K562 (cell line): ENCODE measurements at regions not wholly inside any gene's neighbourhood (a gene's known extent, or its start where the extent isn't known, plus 50 kb on each side); places are given as distances from the start of the nearest gene placed in this dataset.

Experiments used
- ATAC-seq: fragments of 200-7000 bp; cut with Tn5 transposase; 3 replicates; pipeline ENCODE4 v1.9.1; 2020; ENCODE audit warnings: moderate library complexity
- BruUV-seq: library from RNA; stranded (reverse); fragments of 400-500 nt; replicated peaks from 2 replicates; lab custom pipeline; 2021; lab: Mats Ljungman, UMichigan
- CTCF ChIA-PET: fragments of 300-600 bp; formaldehyde crosslinking; extraction: SDS; loops from one replicate; lab custom pipeline; 2021; ENCODE audit warnings: low intra/inter-chr PET ratio; lab: Yijun Ruan, JAX
- POLR2A ChIA-PET: fragments of 300-600, 350-650 bp; sonication (Branson Sonifier 250); formaldehyde crosslinking; extraction: SDS; loops from one replicate; lab custom pipeline; 2021; ENCODE audit warnings: antibody characterized with exemption, inconsistent platforms; lab: Yijun Ruan, JAX
- DNase-seq, 4 experiments: peaks; one replicate each; pipeline versions ENCODE4 v3.0.0 to v3.0.0-alpha.2; 2011 to 2018; ENCODE audit warnings: low spot score in 3 of 4, mixed read lengths in 3 of 4; ENCODE audit errors: extremely low read depth in 1 of 4
- FAIRE-seq: peaks from 2 replicates; lab custom pipeline; 2011; peaks lifted over from hg19 to GRCh38; lab: Jason Lieb, UNC
- H2AFZ ChIP-seq: 2 replicates; pipeline ENCODE4 v1.6.0; 2011; ENCODE audit warnings: low read depth, low read length, control low read depth, inconsistent platforms
- H3K27ac ChIP-seq: fragments of 200-600 bp; 3 replicates; pipeline ENCODE4 v1.8.0; 2011; ENCODE audit warnings: low read depth, mild to moderate bottlenecking, control low read depth, inconsistent platforms, low read length, moderate library complexity, mixed read lengths; ENCODE audit errors: extremely low read depth
- H3K27me3 ChIP-seq, 2 experiments: fragments of 300-600 bp in 1 of 2; 2 replicates in 1 of 2; 3 replicates in 1 of 2; pipeline versions ENCODE4 v1.6.0 to v1.8.0; 2011; ENCODE audit warnings: inconsistent platforms in 2 of 2, low read length in 2 of 2, mild to moderate bottlenecking in 1 of 2, mixed read lengths in 1 of 2, moderate library complexity in 1 of 2; ENCODE audit not compliant: control insufficient read depth in 2 of 2, insufficient read depth in 2 of 2
- H3K36me3 ChIP-seq: fragments of 300-600 bp; 3 replicates; pipeline ENCODE4 v1.8.0; 2011; ENCODE audit warnings: mild to moderate bottlenecking, low read length, inconsistent platforms; ENCODE audit not compliant: control insufficient read depth, insufficient read depth
- H3K4me1 ChIP-seq, 2 experiments: fragments of 200-600 bp in 1 of 2; replicated peaks in 1 of 2; 2 replicates in 1 of 2; 3 replicates in 1 of 2; pipeline versions ENCODE4 v1.5.1 to v1.8.0; 2011; ENCODE audit warnings: inconsistent platforms in 2 of 2, low read length in 2 of 2, mild to moderate bottlenecking in 1 of 2, mixed read lengths in 1 of 2, moderate library complexity in 1 of 2; ENCODE audit not compliant: control insufficient read depth in 2 of 2, insufficient read depth in 2 of 2
- H3K4me2 ChIP-seq: 2 replicates; pipeline ENCODE4 v1.6.1; 2011; ENCODE audit warnings: low read length, control low read depth, inconsistent platforms, mixed read lengths; ENCODE audit not compliant: insufficient read depth
- H3K4me3 ChIP-seq: fragments of 200-600 bp; sonication (generic), shearing (Covaris generic); 2 replicates; pipeline ENCODE4 v1.5.1; 2016; ENCODE audit warnings: control low read depth, inconsistent platforms
- H3K79me2 ChIP-seq: fragments of 200-600 bp; 3 replicates; pipeline ENCODE4 v1.8.0; 2011; ENCODE audit warnings: low read length, inconsistent platforms; ENCODE audit not compliant: control insufficient read depth, insufficient read depth
- H3K9ac ChIP-seq, 2 experiments: 2 replicates each; pipeline versions ENCODE4 v1.6.0 to v1.6.1; 2011; ENCODE audit warnings: low read depth in 2 of 2, low read length in 2 of 2, control low read depth in 1 of 2, inconsistent platforms in 1 of 2, mild to moderate bottlenecking in 1 of 2, mixed read lengths in 1 of 2; ENCODE audit not compliant: insufficient read depth in 1 of 2
- H3K9me1 ChIP-seq: one replicate; pipeline ENCODE4 v1.6.0; 2011; ENCODE audit warnings: inconsistent platforms, mild to moderate bottlenecking, low read length, moderate library complexity; ENCODE audit not compliant: control insufficient read depth, insufficient read depth
- H3K9me3 ChIP-seq: replicated peaks from 2 replicates; pipeline ENCODE4 v1.5.1; 2011; ENCODE audit warnings: low read depth, low read length, inconsistent platforms; ENCODE audit not compliant: control insufficient read depth, insufficient read depth
- H4K20me1 ChIP-seq: replicated peaks from 2 replicates; pipeline ENCODE4 v1.6.1; 2011; ENCODE audit warnings: low read length, inconsistent platforms, mixed read lengths; ENCODE audit not compliant: control insufficient read depth, insufficient read depth
- CCNT2 ChIP-seq: IDR thresholded peaks from 2 replicates; pipeline ENCODE4 v1.6.1; 2011; ENCODE audit warnings: borderline replicate concordance, low read depth, mild to moderate bottlenecking, moderate library complexity, mixed read lengths, low read length; ENCODE audit not compliant: insufficient read length; ENCODE audit errors: extremely low read depth
- CTBP1 ChIP-seq: fragments of 450-650 bp; IDR thresholded peaks from 2 replicates; pipeline ENCODE4 v1.6.1; 2016; ENCODE audit warnings: borderline replicate concordance
- E2F3 ChIP-seq: fragments of 250-450 bp; sonication (Bioruptor Pico); IDR thresholded peaks from 2 replicates; pipeline ENCODE4 v1.4.0; 2020; ENCODE audit warnings: mild to moderate bottlenecking
- EHMT2 ChIP-seq: fragments of 450-650 bp; IDR thresholded peaks from 2 replicates; pipeline ENCODE4 v1.6.1; 2018; ENCODE audit warnings: antibody characterized with exemption
- ESRRA ChIP-seq: fragments of 450-650 bp; IDR thresholded peaks from 2 replicates; pipeline ENCODE4 v1.6.1; 2014; ENCODE audit warnings: low read depth, mild to moderate bottlenecking, moderate library complexity, borderline replicate concordance
- KDM5B ChIP-seq: fragments of 200-600 bp; sonication (generic); IDR thresholded peaks from 2 replicates; pipeline ENCODE4 v1.6.1; 2012; ENCODE audit warnings: low read depth, mild to moderate bottlenecking, moderate library complexity, low read length, control low read depth, inconsistent platforms; ENCODE audit not compliant: insufficient replicate concordance
- LEF1 ChIP-seq: fragments of 450-650 bp; IDR thresholded peaks from 2 replicates; pipeline ENCODE4 v1.6.1; 2016; ENCODE audit warnings: mild to moderate bottlenecking
- NFE2 ChIP-seq: IDR thresholded peaks from 2 replicates; pipeline ENCODE4 v1.6.1; 2014; ENCODE audit warnings: antibody characterized with exemption, low read depth
- PHTF2 ChIP-seq: fragments of 250-450 bp; sonication (Bioruptor Pico); IDR thresholded peaks from 2 replicates; pipeline ENCODE4 v1.5.0; 2021; ENCODE audit warnings: mild to moderate bottlenecking
- SETDB1 ChIP-seq: IDR thresholded peaks from one replicate; pipeline ENCODE4 v1.6.1; 2012; ENCODE audit warnings: low read length, control low read depth, inconsistent platforms
- SMAD4 ChIP-seq: fragments of 250-450 bp; sonication (Bioruptor Pico); conservative IDR thresholded peaks from 2 replicates; pipeline ENCODE4 v1.8.0; 2021; ENCODE audit warnings: inconsistent platforms, mild to moderate bottlenecking, moderate library complexity
- ZFX ChIP-seq: sonication (generic); formaldehyde crosslinking; IDR thresholded peaks from 2 replicates; pipeline ENCODE4 v1.8.0; 2022; ENCODE audit warnings: mild to moderate bottlenecking, missing genetic modification reagents, moderate library complexity
- ZNF12 ChIP-seq: sonication (generic); formaldehyde crosslinking; IDR thresholded peaks from 2 replicates; pipeline ENCODE4 v1.4.0; 2020; ENCODE audit warnings: mild to moderate bottlenecking, missing genetic modification reagents
- ZNF224 ChIP-seq: sonication (generic); formaldehyde crosslinking; IDR thresholded peaks from 2 replicates; pipeline ENCODE4 v1.8.0; 2022; ENCODE audit warnings: mild to moderate bottlenecking, missing genetic modification reagents
- ZNF707 ChIP-seq: fragments of 250-450 bp; sonication (Bioruptor Pico); conservative IDR thresholded peaks from 2 replicates; pipeline ENCODE4 v1.8.0; 2022; ENCODE audit warnings: inconsistent platforms, mild to moderate bottlenecking, moderate library complexity
- ZSCAN29 ChIP-seq: fragments of 450-650 bp; IDR thresholded peaks from 2 replicates; pipeline ENCODE4 v1.6.1; 2017
- WGBS: fragments of 100-300 bp; shearing (Covaris generic); methylation state at CpG from one replicate; pipeline ENCODE4 v1.1.6; 2016; ENCODE audit warnings: low coverage, mixed read lengths; ENCODE audit not compliant: insufficient coverage; ENCODE audit errors: missing lambda C conversion rate; 5-methylcytosine and 5-hydroxymethylcytosine counted together
- in situ Hi-C: fragments of 300-500 bp; cut with MboI; formaldehyde crosslinking; loops from 4 replicates; pipeline ENCODE4 v1.15.0; 2018; ENCODE audit warnings: inconsistent platforms, mixed read lengths
- intact Hi-C: fragments of 100-400 bp; cut with micrococcal nuclease; formaldehyde crosslinking; loops from 2 replicates; pipeline ENCODE4 v1.14.2; 2022
- TF ChIP-seq, protein P1 (sequence below): fragments of 450-650 bp; IDR thresholded peaks from 2 replicates; pipeline ENCODE4 v1.6.1; 2017; ENCODE audit warnings: mild to moderate bottlenecking, moderate library complexity

DNA sequence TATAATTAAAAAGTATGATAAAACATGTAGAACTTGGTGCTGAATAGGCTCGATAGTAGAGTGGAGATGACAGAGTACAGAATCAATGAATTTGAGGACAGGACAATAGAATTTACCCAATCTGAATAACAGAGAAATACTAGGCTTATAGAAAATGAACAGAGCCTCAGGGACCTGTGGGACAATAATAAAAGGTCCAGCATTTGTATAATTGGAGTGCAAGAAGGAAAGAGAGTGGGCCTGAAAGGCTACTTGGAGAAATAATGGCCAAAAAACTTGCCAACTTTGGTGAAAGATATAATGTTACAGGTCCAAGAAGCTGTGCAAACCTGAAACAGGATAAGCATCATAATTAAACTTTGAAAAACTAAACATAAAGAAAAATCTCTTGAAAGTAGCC is 227.3 kb downstream of the CXCL12 start:
- H3K27me3 ChIP-seq, result no peaks in the 10 kb centered on the region
- no TSS peak for BruUV-seq
- H3K79me2 ChIP-seq, result no peaks in the 10 kb centered on the region
- no peaks in the 10 kb centered on the region for H3K9me1 ChIP-seq
- H3K4me3 ChIP-seq, result no peak overlapping the region
- no peak for FAIRE-seq
- CTCF ChIA-PET, result no interaction called here
- no peak for DNase-seq
- POLR2A ChIA-PET, result no interaction called here
- no peaks in the 10 kb centered on the region for H3K9me3 ChIP-seq
- ATAC-seq, result no peak
- no peaks in the 10 kb centered on the region for H3K4me1 ChIP-seq
- no peak overlapping the region for H2AFZ ChIP-seq
- H3K4me2 ChIP-seq, result no peak overlapping the region
- no peak overlapping the region for H3K9ac ChIP-seq
- no peak overlapping the region for H3K27ac ChIP-seq
- TF ChIP-seq LEF1 (no peak), SETDB1 (no peak), ZNF12 (CRISPR knock-in tag) (no peak), CCNT2 (no peak), ZNF707 (CRISPR knock-in tag) (no peak), EHMT2 (no peak), NFE2 (no peak), CTBP1 (no peak), KDM5B (no peak), SMAD4 (CRISPR knock-in tag) (no peak), ZNF224 (no peak), ZSCAN29 (no peak), ZFX (no peak), E2F3 (CRISPR knock-in tag) (no peak), PHTF2 (CRISPR knock-in tag) (no peak), ESRRA (no peak)
- TF ChIP-seq, protein P1, sequence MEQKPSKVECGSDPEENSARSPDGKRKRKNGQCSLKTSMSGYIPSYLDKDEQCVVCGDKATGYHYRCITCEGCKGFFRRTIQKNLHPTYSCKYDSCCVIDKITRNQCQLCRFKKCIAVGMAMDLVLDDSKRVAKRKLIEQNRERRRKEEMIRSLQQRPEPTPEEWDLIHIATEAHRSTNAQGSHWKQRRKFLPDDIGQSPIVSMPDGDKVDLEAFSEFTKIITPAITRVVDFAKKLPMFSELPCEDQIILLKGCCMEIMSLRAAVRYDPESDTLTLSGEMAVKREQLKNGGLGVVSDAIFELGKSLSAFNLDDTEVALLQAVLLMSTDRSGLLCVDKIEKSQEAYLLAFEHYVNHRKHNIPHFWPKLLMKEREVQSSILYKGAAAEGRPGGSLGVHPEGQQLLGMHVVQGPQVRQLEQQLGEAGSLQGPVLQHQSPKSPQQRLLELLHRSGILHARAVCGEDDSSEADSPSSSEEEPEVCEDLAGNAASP, result no peak
- TF ChIP-seq, all 486 proteins: peak for 0
- intact Hi-C loops, result no loop called here
- Histone ChIP-seq H3K36me3 (no peaks in the 10 kb centered on the region), H4K20me1 (no peaks in the 10 kb centered on the region)
- in situ Hi-C loops, result no loop called here
- WGBS, result 0% methylated on average over 1 of the region's 1 CpG
